ENCODE measurements at regions not wholly inside any gene's neighbourhood (a gene's known extent, or its start where the extent isn't known, plus 50 kb on each side); places are given as distances from the start of the nearest gene placed in this dataset.
A peak's percentile ranks its signal among the peaks of the same experiment; 100 is the strongest.

GRCh38 chr1:234727018-234727940 is 117.3 kb upstream of the IRF2BP2 start:
- no peaks in the 10 kb centered on the region for H3K36me3 ChIP-seq (ENCODE audit: insufficient read depth, low read length)
- H3K36me3 Mint-ChIP-seq (ENCODE audit: low read depth, unreplicated experiment) = no peaks in the 10 kb centered on the region
- no peaks in the 10 kb centered on the region for H3K27me3 ChIP-seq (ENCODE audit: insufficient read depth, low read length)
- no peaks in the 10 kb centered on the region for H3K9me3 Mint-ChIP-seq (ENCODE audit: unreplicated experiment)
- H2AFZ ChIP-seq (ENCODE audit: low read depth, low read length) = no peak overlapping the region
- H3K27ac Mint-ChIP-seq (ENCODE audit: unreplicated experiment) = peak overlapping the region; percentile 98
- no peaks in the 10 kb centered on the region for H3K79me2 ChIP-seq (ENCODE audit: insufficient read depth, low read length)
- peak overlapping the region; percentile 12 for H3K9ac ChIP-seq (ENCODE audit: low read length)
- peaks cover 79% of the 10 kb centered on the region for H3K4me1 Mint-ChIP-seq (ENCODE audit: low read depth, unreplicated experiment)
- peak overlapping the region; percentile 10 for H3K4me3 Mint-ChIP-seq (ENCODE audit: unreplicated experiment)
- no peak overlapping the region for H3K4me3 ChIP-seq (ENCODE audit: insufficient read depth, low read depth, low read length)
- no peaks in the 10 kb centered on the region for H4K20me1 ChIP-seq (ENCODE audit: insufficient read depth, low read length)
- peak overlapping the region; percentile 52 for H3K27ac ChIP-seq (ENCODE audit: low read depth, low read length)
- no peaks in the 10 kb centered on the region for H3K27me3 Mint-ChIP-seq (ENCODE audit: low read depth, unreplicated experiment)
- H3K4me2 ChIP-seq (ENCODE audit: low read length) = peak overlapping the region; percentile 10
- H3K4me1 ChIP-seq (ENCODE audit: insufficient read depth, low read length) = peaks cover 79% of the 10 kb centered on the region
- FAIRE-seq = no peak
- H3K9me3 ChIP-seq (ENCODE audit: insufficient read depth, low read depth, low read length) = no peaks in the 10 kb centered on the region
- DNase-seq (ENCODE audit: low read depth) = no peak
- no peak for TF ChIP-seq EZH2 (IDR thresholded peaks at IDR 0.05; ENCODE audit: insufficient read depth, low read length)
- TF ChIP-seq CTCF (IDR thresholded peaks at IDR 0.05; ENCODE audit: insufficient read depth, low read depth, low read length) = no peak

GRCh38 chr1:234726359-234726943 is 116.5 kb upstream of the IRF2BP2 start:
- H3K4me1 ChIP-seq (ENCODE audit: insufficient read depth, low read length) = peaks cover 79% of the 10 kb centered on the region
- no peak overlapping the region for H3K9ac ChIP-seq (ENCODE audit: low read length)
- no peaks in the 10 kb centered on the region for H3K79me2 ChIP-seq (ENCODE audit: insufficient read depth, low read length)
- FAIRE-seq (no peak), DNase-seq (ENCODE audit: low read depth) (no peak)
- no peak overlapping the region for H3K4me3 ChIP-seq (ENCODE audit: insufficient read depth, low read depth, low read length)
- Mint-ChIP-seq H3K9me3 (ENCODE audit: unreplicated experiment) (no peaks in the 10 kb centered on the region), H3K4me3 (ENCODE audit: unreplicated experiment) (peak overlapping the region; percentile 65), H3K4me1 (ENCODE audit: low read depth, unreplicated experiment) (peaks cover 79% of the 10 kb centered on the region), H3K27me3 (ENCODE audit: low read depth, unreplicated experiment) (no peaks in the 10 kb centered on the region), H3K36me3 (ENCODE audit: low read depth, unreplicated experiment) (no peaks in the 10 kb centered on the region), H3K27ac (ENCODE audit: unreplicated experiment) (peak overlapping the region; percentile 98)
- peak overlapping the region; percentile 10 for H3K4me2 ChIP-seq (ENCODE audit: low read length)
- no peaks in the 10 kb centered on the region for H4K20me1 ChIP-seq (ENCODE audit: insufficient read depth, low read length)
- no peak for TF ChIP-seq CTCF (IDR thresholded peaks at IDR 0.05; ENCODE audit: insufficient read depth, low read depth, low read length)
- TF ChIP-seq EZH2 (IDR thresholded peaks at IDR 0.05; ENCODE audit: insufficient read depth, low read length) = no peak
- no peaks in the 10 kb centered on the region for H3K36me3 ChIP-seq (ENCODE audit: insufficient read depth, low read length)
- H3K27me3 ChIP-seq (ENCODE audit: insufficient read depth, low read length) = no peaks in the 10 kb centered on the region
- H3K27ac ChIP-seq (ENCODE audit: low read depth, low read length) = peak overlapping the region; percentile 99
- no peak overlapping the region for H2AFZ ChIP-seq (ENCODE audit: low read depth, low read length)
- H3K9me3 ChIP-seq (ENCODE audit: insufficient read depth, low read depth, low read length) = no peaks in the 10 kb centered on the region

All from astrocyte (in vitro differentiated cells and primary cell).